PC-9 (cell line): ENCODE measurements at regions not wholly inside any gene's neighbourhood (a gene's known extent, or its start where the extent isn't known, plus 50 kb on each side); places are given as distances from the start of the nearest gene placed in this dataset.
"Not testable (repeated sequence)": the region's sequence is repeated elsewhere in the genome, so short reads cannot be mapped to it uniquely, and the experiment has no call there.

Experiments used
- CTCF ChIP-seq: fragments of 200-600 bp; sonication (generic); conservative IDR thresholded peaks from 2 replicates; pipeline ENCODE4 v1.6.1; 2017; ENCODE audit warnings: mixed run types, antibody characterized with exemption, mild to moderate bottlenecking, moderate library complexity
- EZH2 ChIP-seq: fragments of 200-600 bp; sonication (generic); IDR thresholded peaks from 2 replicates; pipeline ENCODE4 v1.8.0; 2017; ENCODE audit warnings: antibody characterized with exemption, low read depth

GRCh38 chr1:199032479-199032878 is 393.6 kb downstream of the PTPRC start:
- TF ChIP-seq EZH2, CTCF: not testable (repeated sequence)
